ENCODE measurements at regions not wholly inside any gene's neighbourhood (a gene's known extent, or its start where the extent isn't known, plus 50 kb on each side); places are given as distances from the start of the nearest gene placed in this dataset.

DNA sequence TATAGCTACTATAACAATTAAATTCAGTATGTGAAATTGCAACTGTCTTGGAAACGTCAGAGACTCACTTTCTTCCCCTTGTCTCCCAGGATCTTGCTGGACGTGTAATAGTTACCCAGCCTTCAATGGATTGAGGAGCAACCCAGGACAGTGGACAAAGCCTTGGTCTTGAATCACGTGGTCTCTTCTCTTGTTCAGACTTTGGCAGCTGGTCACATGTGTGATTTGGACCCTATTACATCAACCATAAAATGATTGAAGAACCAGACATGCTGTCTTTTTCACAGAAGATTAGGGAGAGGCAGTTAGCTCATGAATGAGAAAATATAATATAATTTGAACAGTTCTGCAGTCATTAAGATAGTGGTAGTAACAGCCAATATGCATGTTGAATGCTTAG lies 1085.5 kb upstream of the RBFOX1 start:
- H3K4me2 ChIP-seq (ENCODE audit: extremely low read depth, insufficient read depth, low read length) = no peak overlapping the region
- no peak for TF ChIP-seq EZH2 (IDR thresholded peaks at IDR 0.05; ENCODE audit: low read length, missing control alignments)
- TF ChIP-seq, protein P1, sequence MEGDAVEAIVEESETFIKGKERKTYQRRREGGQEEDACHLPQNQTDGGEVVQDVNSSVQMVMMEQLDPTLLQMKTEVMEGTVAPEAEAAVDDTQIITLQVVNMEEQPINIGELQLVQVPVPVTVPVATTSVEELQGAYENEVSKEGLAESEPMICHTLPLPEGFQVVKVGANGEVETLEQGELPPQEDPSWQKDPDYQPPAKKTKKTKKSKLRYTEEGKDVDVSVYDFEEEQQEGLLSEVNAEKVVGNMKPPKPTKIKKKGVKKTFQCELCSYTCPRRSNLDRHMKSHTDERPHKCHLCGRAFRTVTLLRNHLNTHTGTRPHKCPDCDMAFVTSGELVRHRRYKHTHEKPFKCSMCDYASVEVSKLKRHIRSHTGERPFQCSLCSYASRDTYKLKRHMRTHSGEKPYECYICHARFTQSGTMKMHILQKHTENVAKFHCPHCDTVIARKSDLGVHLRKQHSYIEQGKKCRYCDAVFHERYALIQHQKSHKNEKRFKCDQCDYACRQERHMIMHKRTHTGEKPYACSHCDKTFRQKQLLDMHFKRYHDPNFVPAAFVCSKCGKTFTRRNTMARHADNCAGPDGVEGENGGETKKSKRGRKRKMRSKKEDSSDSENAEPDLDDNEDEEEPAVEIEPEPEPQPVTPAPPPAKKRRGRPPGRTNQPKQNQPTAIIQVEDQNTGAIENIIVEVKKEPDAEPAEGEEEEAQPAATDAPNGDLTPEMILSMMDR (conservative IDR thresholded peaks at IDR 0.05 in 1 of 2, IDR thresholded peaks at IDR 0.05 in 1 of 2; ENCODE audit: low read depth in 1 of 2, low read length in 2 of 2) = no peak
- no peak for DNase-seq (ENCODE audit: low read depth in 2 of 2)

DNA sequence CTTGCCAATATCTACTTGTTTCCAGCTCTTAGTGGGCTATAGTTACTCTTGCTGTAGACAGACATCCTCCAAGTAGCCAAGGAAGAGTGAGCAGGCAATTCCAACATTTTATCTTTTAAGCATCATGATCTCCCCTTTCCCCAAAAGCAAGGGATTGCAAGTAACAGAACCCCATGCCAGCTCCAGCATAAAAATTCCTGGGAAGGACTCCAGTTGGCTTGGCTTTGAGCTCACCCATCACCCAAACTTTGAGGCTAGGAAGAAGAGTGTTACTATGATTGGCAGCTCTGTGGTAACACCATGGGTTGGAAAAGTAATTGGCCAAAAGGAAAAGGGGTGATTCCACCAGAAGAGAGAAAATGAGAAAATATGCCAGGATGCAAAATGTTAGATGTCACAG lies 1086.4 kb upstream of the RBFOX1 start:
- Histone ChIP-seq H3K4me3 (replicated peaks in 1 of 4; ENCODE audit: control extremely low read depth in 1 of 4, insufficient read depth in 1 of 4, low read depth in 3 of 4, low read length in 4 of 4) (no peak overlapping the region), H3K4me1 (ENCODE audit: control insufficient read depth, extremely low read depth, insufficient read depth, low read length) (no peaks in the 10 kb centered on the region), H3K27ac (ENCODE audit: insufficient read depth, low read length) (no peak overlapping the region), H3K9ac (ENCODE audit: insufficient read depth, low read length) (no peak overlapping the region), H3K27me3 (ENCODE audit: control insufficient read depth, insufficient read depth, low read length) (no peaks in the 10 kb centered on the region), H3K79me2 (ENCODE audit: control insufficient read depth, insufficient read depth, low read length) (no peaks in the 10 kb centered on the region), H3K36me3 (ENCODE audit: control insufficient read depth, insufficient read depth, low read length) (no peaks in the 10 kb centered on the region), H3K4me2 (ENCODE audit: extremely low read depth, insufficient read depth, low read length) (no peak overlapping the region), H4K20me1 (ENCODE audit: control insufficient read depth, extremely low read depth, insufficient read depth, low read length) (no peaks in the 10 kb centered on the region), H2AFZ (ENCODE audit: low read length) (no peak overlapping the region), H3K9me3 (ENCODE audit: control insufficient read depth, insufficient read depth, low read depth, low read length) (no peaks in the 10 kb centered on the region)
- TF ChIP-seq, protein P1 (conservative IDR thresholded peaks at IDR 0.05 in 1 of 2, IDR thresholded peaks at IDR 0.05 in 1 of 2; ENCODE audit: low read depth in 1 of 2, low read length in 2 of 2) = no peak
- TF ChIP-seq EZH2 (IDR thresholded peaks at IDR 0.05; ENCODE audit: low read length, missing control alignments) = no peak
- DNase-seq (ENCODE audit: low read depth in 2 of 2) = no peak

More for the DNA sequence above, 1085.5 kb upstream of the RBFOX1 start:
- Histone ChIP-seq H3K9ac (ENCODE audit: insufficient read depth, low read length) (no peak overlapping the region), H2AFZ (ENCODE audit: low read length) (no peak overlapping the region), H3K4me1 (ENCODE audit: control insufficient read depth, extremely low read depth, insufficient read depth, low read length) (no peaks in the 10 kb centered on the region), H3K4me3 (replicated peaks in 1 of 4; ENCODE audit: control extremely low read depth in 1 of 4, insufficient read depth in 1 of 4, low read depth in 3 of 4, low read length in 4 of 4) (no peak overlapping the region), H3K79me2 (ENCODE audit: control insufficient read depth, insufficient read depth, low read length) (no peaks in the 10 kb centered on the region), H3K9me3 (ENCODE audit: control insufficient read depth, insufficient read depth, low read depth, low read length) (no peaks in the 10 kb centered on the region), H4K20me1 (ENCODE audit: control insufficient read depth, extremely low read depth, insufficient read depth, low read length) (no peaks in the 10 kb centered on the region), H3K27me3 (ENCODE audit: control insufficient read depth, insufficient read depth, low read length) (no peaks in the 10 kb centered on the region), H3K36me3 (ENCODE audit: control insufficient read depth, insufficient read depth, low read length) (no peaks in the 10 kb centered on the region), H3K27ac (ENCODE audit: insufficient read depth, low read length) (no peak overlapping the region)

DNA sequence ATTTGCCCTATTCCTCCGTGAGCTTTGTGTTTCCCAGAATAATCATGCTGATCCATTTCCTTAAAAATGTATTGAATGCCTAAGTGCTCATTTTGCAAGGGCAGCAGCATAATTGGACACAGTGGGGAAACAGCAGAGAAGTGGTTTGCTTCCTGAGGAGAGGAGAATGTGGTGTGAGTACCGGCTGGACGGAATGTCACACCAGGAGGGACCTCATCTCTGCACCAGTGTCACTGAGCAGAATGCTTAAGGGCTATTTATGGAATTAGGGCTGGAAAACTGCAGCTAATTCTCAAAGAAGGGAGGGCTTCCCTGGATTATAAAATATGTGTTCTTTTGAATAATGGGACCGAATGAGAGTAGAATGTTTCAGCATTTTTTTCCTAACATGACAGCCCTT lies 1100.6 kb upstream of the RBFOX1 start:
- no peak for TF ChIP-seq EZH2 (IDR thresholded peaks at IDR 0.05; ENCODE audit: low read length, missing control alignments)
- TF ChIP-seq, protein P1 (conservative IDR thresholded peaks at IDR 0.05 in 1 of 2, IDR thresholded peaks at IDR 0.05 in 1 of 2; ENCODE audit: low read depth in 1 of 2, low read length in 2 of 2) = no peak
- Histone ChIP-seq H3K4me2 (ENCODE audit: extremely low read depth, insufficient read depth, low read length) (no peak overlapping the region), H3K9ac (ENCODE audit: insufficient read depth, low read length) (no peak overlapping the region), H3K36me3 (ENCODE audit: control insufficient read depth, insufficient read depth, low read length) (no peaks in the 10 kb centered on the region), H3K79me2 (ENCODE audit: control insufficient read depth, insufficient read depth, low read length) (no peaks in the 10 kb centered on the region), H3K4me1 (ENCODE audit: control insufficient read depth, extremely low read depth, insufficient read depth, low read length) (no peaks in the 10 kb centered on the region), H3K4me3 (replicated peaks in 1 of 4; ENCODE audit: control extremely low read depth in 1 of 4, insufficient read depth in 1 of 4, low read depth in 3 of 4, low read length in 4 of 4) (no peak overlapping the region), H3K9me3 (ENCODE audit: control insufficient read depth, insufficient read depth, low read depth, low read length) (no peaks in the 10 kb centered on the region), H2AFZ (ENCODE audit: low read length) (no peak overlapping the region), H3K27me3 (ENCODE audit: control insufficient read depth, insufficient read depth, low read length) (no peaks in the 10 kb centered on the region), H4K20me1 (ENCODE audit: control insufficient read depth, extremely low read depth, insufficient read depth, low read length) (no peaks in the 10 kb centered on the region), H3K27ac (ENCODE audit: insufficient read depth, low read length) (no peak overlapping the region)
- no peak for DNase-seq (ENCODE audit: low read depth in 2 of 2)

Measured in fibroblast of lung (primary cell).